Left ventricle myocardium inferior (tissue), 1 donor: ENCODE measurements at regions not wholly inside any gene's neighbourhood (a gene's known extent, or its start where the extent isn't known, plus 50 kb on each side); places are given as distances from the start of the nearest gene placed in this dataset.

Experiments used
- DNase-seq: peaks from one replicate; pipeline ENCODE4 v3.0.0-alpha.2; 2020
- H3K27ac ChIP-seq: fragments of 200-600 bp; replicated peaks from 2 replicates; pipeline ENCODE4 v1.8.0; 2021
- H3K27me3 ChIP-seq: fragments of 200-600 bp; 2 replicates; pipeline ENCODE4 v1.8.0; 2021; ENCODE audit warnings: low read depth
- H3K36me3 ChIP-seq: fragments of 200-600 bp; 2 replicates; pipeline ENCODE4 v1.8.0; 2021
- H3K4me1 ChIP-seq: fragments of 200-600 bp; 2 replicates; pipeline ENCODE4 v1.8.0; 2021
- H3K4me3 ChIP-seq: fragments of 200-600 bp; 2 replicates; pipeline ENCODE4 v1.8.0; 2021; ENCODE audit warnings: mild to moderate bottlenecking, moderate library complexity
- H3K9me3 ChIP-seq: fragments of 200-600 bp; replicated peaks from 2 replicates; pipeline ENCODE4 v1.8.0; 2021
- CTCF ChIP-seq: fragments of 200-600 bp; IDR thresholded peaks from 2 replicates; pipeline ENCODE4 v1.8.0; 2021; ENCODE audit warnings: antibody characterized with exemption, mild to moderate bottlenecking, borderline replicate concordance
- intact Hi-C: fragments of 100-400 bp; cut with micrococcal nuclease; formaldehyde crosslinking; loops from one replicate; pipeline ENCODE4 v1.11.0; 2022
- donor health status: DM: no; HTN: yes; CAD: no; lungs with severe emphysema.

- Histone ChIP-seq H3K36me3 (no peaks in the 10 kb centered on the region), H3K4me1 (no peaks in the 10 kb centered on the region), H3K4me3 (no peak overlapping the region), H3K27me3 (no peaks in the 10 kb centered on the region), H3K9me3 (no peaks in the 10 kb centered on the region), H3K27ac (no peak overlapping the region)
- no peak for DNase-seq
- no peak for TF ChIP-seq CTCF
- intact Hi-C loops, result no loop called here
Observed at GRCh38 chr9:111147041-111147440, 108.8 kb upstream of the LPAR1 start.

DNA sequence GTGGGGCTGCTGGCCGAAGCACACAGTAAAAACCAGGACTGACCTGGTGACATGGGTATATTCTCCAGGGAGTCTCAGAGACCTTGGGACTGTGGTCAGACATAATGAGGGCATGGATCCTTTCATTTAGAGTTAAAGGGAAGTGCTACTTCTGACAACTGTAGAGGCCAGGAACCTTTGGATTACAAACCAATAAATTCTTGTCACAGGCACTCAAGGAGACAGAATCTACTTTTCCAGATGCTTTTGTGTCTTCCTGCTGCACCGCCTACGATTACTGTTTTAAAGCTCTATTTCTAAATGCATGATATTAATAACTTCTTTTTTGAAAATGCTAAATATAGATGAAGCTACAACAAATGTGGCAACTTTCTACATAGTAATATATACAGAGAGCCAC lies 106.5 kb upstream of the LPAR1 start:
- DNase-seq, result no peak
- Histone ChIP-seq H3K27me3 (no peaks in the 10 kb centered on the region), H3K27ac (no peak overlapping the region), H3K4me1 (no peaks in the 10 kb centered on the region), H3K36me3 (no peaks in the 10 kb centered on the region), H3K9me3 (no peaks in the 10 kb centered on the region), H3K4me3 (no peak overlapping the region)
- intact Hi-C loops, result no loop called here
- no peak for TF ChIP-seq CTCF

GRCh38 chr9:111136180-111136579 lies 97.9 kb upstream of the LPAR1 start:
- Histone ChIP-seq H3K36me3 (no peaks in the 10 kb centered on the region), H3K9me3 (peaks cover 22% of the 10 kb centered on the region), H3K27me3 (no peaks in the 10 kb centered on the region), H3K4me3 (no peak overlapping the region), H3K27ac (no peak overlapping the region), H3K4me1 (no peaks in the 10 kb centered on the region)
- TF ChIP-seq CTCF, result no peak
- no peak for DNase-seq
- intact Hi-C loops, result no loop called here

DNA sequence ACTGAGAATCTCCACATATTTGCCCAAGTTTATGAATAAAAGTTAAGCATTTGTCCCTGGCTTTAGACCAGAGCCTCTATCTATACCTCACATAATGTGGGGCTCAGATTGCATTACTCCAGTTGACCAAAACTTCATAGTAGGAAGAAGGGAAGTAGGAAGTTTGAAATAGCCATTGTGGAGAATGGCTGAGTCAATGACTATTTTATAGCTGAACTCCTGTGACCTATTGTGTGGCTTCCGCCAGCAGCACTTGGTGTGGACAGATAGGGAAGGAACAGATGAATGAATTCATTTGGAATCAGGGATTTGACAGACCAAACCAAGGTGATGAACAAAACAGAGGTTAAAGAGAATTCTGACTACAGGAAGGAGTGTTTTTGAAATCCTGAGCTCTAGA lies 92.9 kb upstream of the LPAR1 start:
- intact Hi-C loops, result no loop called here
- DNase-seq, result no peak

DNA sequence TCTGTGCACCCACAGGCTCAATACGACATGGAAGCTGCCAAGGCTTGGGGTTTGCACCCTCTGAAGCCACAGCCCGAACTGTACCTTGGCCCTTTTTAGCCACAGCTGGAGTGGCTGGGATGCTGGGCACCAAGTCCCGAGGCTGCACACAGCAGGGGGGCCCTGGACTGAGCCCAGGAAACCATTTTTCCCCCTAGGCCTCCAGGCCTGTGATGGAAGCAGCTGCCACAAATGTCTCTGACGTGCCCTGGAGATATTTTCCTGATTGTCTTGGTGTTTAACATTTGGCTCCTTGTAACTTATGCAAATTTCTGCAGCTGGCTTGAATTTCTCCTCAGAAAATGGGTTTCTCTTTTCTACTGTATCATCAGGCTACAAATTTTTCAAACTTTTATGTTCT lies 82.3 kb upstream of the LPAR1 start:
- Histone ChIP-seq H3K27ac (no peak overlapping the region), H3K9me3 (no peaks in the 10 kb centered on the region), H3K27me3 (no peaks in the 10 kb centered on the region), H3K4me1 (no peaks in the 10 kb centered on the region), H3K4me3 (no peak overlapping the region), H3K36me3 (no peaks in the 10 kb centered on the region)
- no peak for TF ChIP-seq CTCF
- intact Hi-C loops, result no loop called here
- DNase-seq, result no peak

More for the DNA sequence above, 92.9 kb upstream of the LPAR1 start:
- Histone ChIP-seq H3K4me1 (no peaks in the 10 kb centered on the region), H3K27ac (no peak overlapping the region), H3K4me3 (no peak overlapping the region), H3K9me3 (peaks cover 22% of the 10 kb centered on the region), H3K36me3 (no peaks in the 10 kb centered on the region), H3K27me3 (no peaks in the 10 kb centered on the region)
- TF ChIP-seq CTCF, result no peak
